ENCODE measurements at regions not wholly inside any gene's neighbourhood (a gene's known extent, or its start where the extent isn't known, plus 50 kb on each side); places are given as distances from the start of the nearest gene placed in this dataset.

GRCh38 chr17:77640916-77641605 is 317.4 kb upstream of the TNRC6C start:
- TF ChIP-seq CTCF (IDR thresholded peaks at IDR 0.05; ENCODE audit: low read depth, low read length, missing input control) (no peak), FOXA1 (IDR thresholded peaks at IDR 0.05) (no peak)

Data from liver (tissue), 2 donors.